GM18858 (cell line): ENCODE measurements at regions not wholly inside any gene's neighbourhood (a gene's known extent, or its start where the extent isn't known, plus 50 kb on each side); places are given as distances from the start of the nearest gene placed in this dataset.

ENCODE experiments used
- ATAC-seq: cut with Tn5 transposase; IDR thresholded peaks from one replicate; pipeline ENCODE4 v1.9.1; 2021; ENCODE audit not compliant: unreplicated experiment

DNA sequence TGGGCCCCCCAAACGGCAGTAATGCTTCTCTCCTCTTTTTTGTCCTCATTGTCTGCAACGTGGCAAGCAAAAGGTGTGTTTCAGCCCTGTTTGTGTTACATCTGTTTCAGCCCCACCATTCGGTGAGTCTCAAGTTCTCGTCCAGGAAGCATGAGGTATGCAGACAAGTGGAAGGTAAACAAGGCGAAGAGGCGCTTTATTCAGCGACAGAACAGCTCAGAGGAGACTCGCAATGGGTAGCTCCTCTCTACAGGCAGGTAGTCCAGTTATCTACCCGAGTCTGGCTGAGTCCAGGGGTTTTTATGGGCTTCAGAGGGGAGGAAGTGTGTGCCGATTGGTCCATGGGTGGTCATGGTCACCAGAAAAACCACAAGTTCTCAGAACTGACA, 733.4 kb upstream of the CDH7 start:
- ATAC-seq = no peak

DNA sequence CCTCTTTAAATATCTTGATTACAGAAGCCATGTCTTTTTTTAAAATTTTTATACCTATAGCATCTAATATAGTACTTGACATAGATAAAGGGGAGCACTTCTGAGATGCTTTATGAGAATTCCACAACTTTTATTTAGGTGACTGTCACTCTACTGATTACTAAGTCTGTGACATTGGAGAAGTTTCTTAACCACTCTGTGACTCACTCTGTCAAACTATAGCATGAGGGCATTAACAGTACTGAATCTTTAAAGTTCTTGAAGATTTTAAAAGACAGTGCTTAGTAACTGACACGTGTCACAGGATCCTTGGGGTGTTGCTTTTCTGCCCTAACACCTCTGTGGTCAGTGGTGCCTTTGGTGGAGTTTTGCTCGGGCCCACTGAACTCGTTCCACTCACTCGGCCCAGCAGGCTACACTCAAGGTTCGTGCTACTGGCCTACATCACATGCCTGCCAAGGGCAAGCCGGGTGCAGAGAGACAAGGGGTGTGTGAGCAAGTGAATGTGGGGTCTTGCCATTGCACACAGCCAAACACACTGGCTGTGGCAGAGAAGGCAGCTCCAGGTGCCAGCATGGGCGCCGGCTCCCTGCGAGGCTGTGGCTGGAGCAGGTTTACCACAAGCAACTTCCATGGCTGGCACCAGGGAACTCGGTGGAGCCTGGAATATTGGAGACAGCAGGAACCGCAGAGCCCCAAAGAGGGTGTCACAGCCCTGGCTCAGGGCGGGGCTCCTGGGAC, 734.0 kb upstream of the CDH7 start:
- ATAC-seq = no peak

- no peak for ATAC-seq
These were observed 756.4 kb upstream of the CDH7 start for GRCh38 chr18:64994370-64994769.

DNA sequence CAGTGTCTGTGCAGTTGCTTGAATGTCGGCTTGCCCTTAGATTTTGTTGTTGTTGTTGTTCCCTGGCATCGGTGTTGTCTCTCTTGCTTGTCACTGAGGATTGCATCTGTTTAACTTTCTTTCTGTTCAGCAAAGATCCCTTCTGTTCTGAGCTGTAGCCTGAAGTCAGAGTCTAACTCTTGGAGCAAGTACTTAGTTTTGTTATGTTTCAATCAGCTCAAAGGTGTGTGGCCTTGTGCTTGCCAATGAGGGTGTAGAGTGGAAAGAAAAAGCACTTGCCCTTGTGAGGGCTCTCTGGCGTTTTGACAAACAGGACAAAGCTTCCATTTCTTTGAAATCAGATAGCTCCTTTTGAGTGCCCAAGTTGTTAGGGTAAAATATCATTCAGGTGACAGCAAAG, 757.1 kb upstream of the CDH7 start:
- no peak for ATAC-seq

GRCh38 chr18:64992654-64993053, 758.2 kb upstream of the CDH7 start:
- no peak for ATAC-seq

- ATAC-seq = no peak
These were observed 759.7 kb upstream of the CDH7 start for GRCh38 chr18:64991102-64991501.

DNA sequence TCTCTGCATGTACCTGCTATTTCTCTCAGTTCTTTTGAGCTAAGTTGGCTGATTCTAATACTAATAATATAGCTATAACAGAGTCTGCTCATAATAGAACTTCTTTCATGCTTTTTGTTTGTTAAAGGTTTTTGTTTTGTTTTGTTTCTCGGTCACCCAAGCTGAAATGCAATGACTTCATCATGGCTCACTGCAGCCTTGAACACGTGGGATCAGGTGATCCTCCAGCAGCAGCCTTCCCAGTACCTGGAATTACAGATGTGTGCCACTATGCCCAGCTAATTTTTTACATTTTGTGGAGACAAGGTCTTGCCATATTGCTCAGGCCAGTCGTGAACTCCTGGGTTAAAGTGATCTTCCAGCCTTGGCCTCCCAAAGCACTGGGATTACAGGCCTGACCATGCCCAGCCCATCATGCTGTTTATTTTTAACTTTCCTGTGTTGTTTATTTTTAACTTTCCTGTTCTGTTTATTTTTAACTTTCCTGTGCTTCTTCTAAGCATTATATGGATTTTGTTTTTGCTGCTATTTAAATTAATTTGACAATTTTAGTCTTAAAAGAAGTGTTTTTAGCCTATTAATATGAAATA, 763.8 kb upstream of the CDH7 start:
- no peak for ATAC-seq

- no peak for ATAC-seq
These were observed 767.1 kb upstream of the CDH7 start for GRCh38 chr18:64983497-64984238.

DNA sequence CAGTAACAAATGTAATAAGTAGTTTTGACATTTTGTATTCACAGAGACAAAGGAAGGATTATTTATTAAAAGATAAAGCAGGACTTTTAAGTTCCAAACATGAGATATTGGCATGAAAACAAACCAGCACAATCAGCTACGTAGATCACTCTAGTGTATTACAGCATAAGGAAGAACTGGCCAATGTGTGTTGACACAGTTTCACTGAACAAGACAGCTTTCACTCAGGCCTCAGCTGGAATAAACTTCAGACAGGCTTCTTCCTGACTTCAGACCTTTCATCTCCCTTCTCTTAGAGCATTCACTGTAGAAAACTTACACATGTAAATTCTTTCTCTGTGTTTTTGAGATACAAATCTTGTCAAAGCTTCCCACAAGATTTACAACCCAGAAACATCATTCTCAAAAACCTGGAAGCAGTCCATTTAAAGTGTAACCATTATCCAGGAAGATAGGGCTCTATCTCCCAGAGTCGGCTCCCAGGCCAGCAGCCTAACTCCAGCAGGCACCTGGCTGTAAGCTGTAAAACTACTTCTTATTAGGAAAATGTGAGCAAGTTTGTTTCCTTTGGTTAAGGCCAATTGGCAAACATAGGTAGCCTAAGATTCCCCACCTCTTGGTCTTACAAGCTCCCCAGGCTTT, 768.3 kb upstream of the CDH7 start:
- ATAC-seq = no peak

- no peak for ATAC-seq
These were observed 768.9 kb upstream of the CDH7 start for GRCh38 chr18:64981915-64982314.

GRCh38 chr18:64979791-64980190, 771.0 kb upstream of the CDH7 start:
- no peak for ATAC-seq

DNA sequence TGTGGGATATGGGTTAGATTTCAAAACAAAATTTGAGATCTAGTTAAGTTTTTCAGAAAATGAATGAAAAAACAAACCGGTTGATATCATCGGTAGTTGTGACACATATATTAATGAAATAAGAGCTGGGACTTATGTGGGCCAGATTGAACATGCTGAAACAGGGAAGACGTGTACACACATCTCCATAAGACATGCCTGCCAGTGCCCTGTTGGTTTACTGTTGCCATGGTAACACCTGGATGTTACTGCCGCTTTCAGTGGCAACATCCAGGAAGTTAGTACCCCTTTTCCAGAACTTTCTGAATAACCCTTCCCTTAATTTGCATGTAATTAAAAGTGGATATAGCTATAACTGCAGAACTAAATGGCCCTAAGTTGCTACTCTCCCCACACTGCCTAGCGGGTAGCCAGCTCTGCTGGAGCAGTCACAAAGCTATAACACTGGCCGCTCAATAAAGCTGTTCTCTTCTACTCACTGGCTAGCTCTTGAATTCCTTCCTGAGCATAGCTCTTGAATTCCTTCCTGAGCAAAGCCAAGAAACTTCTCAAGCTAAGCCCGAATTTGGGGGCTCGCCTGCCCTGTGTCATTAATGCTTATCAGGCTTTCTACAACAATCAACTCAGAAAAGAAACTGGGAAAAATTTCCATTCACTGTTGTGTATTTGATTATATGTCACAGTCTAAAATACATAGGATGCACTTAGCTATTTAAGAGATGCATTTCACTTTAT, 776.3 kb upstream of the CDH7 start:
- no peak for ATAC-seq

GRCh38 chr18:64972545-64972944, 778.3 kb upstream of the CDH7 start:
- no peak for ATAC-seq

DNA sequence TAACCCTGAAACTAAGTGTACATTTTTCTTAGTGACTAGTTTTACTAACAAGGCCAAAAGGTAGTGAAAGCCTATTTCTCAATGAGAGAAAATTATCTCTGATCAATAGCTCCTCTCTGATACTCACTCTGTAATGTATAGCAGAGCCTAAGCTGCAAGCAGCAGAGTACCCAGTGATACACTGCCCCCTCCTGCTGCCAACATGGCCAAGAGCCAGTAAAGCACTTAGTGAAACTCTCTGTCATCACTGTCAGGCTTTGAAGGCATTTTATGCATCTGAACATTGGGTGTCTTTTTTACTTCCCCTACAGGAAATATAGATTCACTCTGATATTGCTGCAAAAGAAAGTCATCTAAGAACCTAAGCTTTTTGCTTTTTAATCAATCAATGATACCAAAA, 784.1 kb upstream of the CDH7 start:
- ATAC-seq = no peak

GRCh38 chr18:64956465-64956864, 794.3 kb upstream of the CDH7 start:
- ATAC-seq = no peak

- no peak for ATAC-seq
These were observed 800.9 kb upstream of the CDH7 start for GRCh38 chr18:64949885-64950284.

- ATAC-seq = no peak
These were observed 787.8 kb upstream of the LINC00305 start for GRCh38 chr18:64936671-64937070.

GRCh38 chr18:64929036-64929435, 780.1 kb upstream of the LINC00305 start:
- ATAC-seq = no peak

- ATAC-seq = no peak
These were observed 771.2 kb upstream of the LINC00305 start for GRCh38 chr18:64919971-64920570.

DNA sequence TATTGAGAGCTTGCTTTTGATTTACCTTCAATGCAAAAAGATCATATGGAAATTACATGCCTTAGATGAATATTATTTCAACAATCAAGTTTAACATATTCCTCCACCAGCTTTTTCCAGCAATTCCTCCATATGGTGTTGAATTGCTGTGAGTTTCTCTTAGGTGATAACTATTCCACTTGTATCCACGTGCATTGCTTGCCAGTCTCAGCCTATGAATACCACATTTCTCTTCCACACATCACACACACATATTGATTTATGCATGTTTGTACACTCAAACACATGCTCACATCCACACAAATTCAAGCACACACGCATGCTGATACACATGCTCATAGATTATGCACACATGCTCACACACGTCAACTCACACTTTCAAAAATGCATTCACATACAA, 770.0 kb upstream of the LINC00305 start:
- no peak for ATAC-seq

GRCh38 chr18:64893349-64893748, 744.5 kb upstream of the LINC00305 start:
- ATAC-seq = no peak
